ENCODE measurements at regions not wholly inside any gene's neighbourhood (a gene's known extent, or its start where the extent isn't known, plus 50 kb on each side); places are given as distances from the start of the nearest gene placed in this dataset.

DNA sequence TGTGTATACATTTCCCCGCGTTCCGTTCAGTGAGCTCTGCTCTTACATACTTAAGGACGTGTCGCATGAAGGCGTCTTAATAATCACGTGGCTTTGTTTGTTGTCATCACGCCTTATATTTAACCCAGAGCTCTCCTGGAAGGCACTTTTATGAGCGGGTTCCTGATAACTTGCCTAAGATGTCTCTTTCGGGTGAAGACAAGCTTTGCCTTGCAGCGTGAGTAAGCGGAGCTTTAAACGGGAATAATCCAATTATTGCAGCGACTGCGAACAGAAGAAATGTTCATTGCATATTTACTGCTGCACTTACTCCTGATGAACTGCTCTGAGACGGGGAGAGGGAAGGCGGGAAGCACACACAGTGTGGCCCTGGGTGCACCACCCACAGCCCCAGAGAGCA is 1128.2 kb downstream of the BRD1 start (continued):
- TF ChIP-seq, protein P1, sequence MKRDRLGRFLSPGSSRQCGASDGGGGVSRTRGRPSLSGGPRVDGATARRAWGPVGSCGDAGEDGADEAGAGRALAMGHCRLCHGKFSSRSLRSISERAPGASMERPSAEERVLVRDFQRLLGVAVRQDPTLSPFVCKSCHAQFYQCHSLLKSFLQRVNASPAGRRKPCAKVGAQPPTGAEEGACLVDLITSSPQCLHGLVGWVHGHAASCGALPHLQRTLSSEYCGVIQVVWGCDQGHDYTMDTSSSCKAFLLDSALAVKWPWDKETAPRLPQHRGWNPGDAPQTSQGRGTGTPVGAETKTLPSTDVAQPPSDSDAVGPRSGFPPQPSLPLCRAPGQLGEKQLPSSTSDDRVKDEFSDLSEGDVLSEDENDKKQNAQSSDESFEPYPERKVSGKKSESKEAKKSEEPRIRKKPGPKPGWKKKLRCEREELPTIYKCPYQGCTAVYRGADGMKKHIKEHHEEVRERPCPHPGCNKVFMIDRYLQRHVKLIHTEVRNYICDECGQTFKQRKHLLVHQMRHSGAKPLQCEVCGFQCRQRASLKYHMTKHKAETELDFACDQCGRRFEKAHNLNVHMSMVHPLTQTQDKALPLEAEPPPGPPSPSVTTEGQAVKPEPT (CRISPR knock-in tag; IDR thresholded peaks at IDR 0.05; ENCODE audit: low read depth) = no peak

DNA sequence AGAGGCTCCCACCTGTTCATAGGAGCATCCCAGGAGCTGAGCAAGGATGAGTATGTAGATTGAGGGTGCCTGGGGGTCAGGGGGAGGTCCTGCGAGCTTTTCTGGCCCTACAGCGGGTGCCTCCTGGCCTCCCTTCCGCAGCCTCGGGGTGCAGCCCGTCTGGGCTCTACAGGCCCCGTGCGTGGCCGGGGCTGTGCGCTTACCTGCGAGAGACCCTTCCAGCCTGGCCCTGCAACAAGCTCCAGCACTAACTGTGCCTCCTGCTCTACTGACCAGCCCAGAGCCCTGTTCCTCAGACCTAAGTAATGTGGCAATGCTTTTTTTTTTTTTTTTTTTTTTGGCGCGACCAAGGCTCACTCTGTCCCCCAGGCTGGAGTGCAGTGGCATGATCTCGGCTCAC is 1129.1 kb downstream of the BRD1 start:
- H4K20me1 ChIP-seq (ENCODE audit: insufficient read depth, low read length) = peaks cover 2% of the 10 kb centered on the region; the same call in 1 of the 2 replicates
- ChIA-PET CTCF (ENCODE audit: low intra/inter-chr PET ratio, low total read pairs) (no interaction called here), POLR2A (no interaction called here)
- H3K79me2 ChIP-seq (ENCODE audit: insufficient read depth, low read length) = peaks cover 88% of the 10 kb centered on the region
- no peaks in the 10 kb centered on the region; a peak in 2 of 5 replicates for H3K36me3 ChIP-seq (replicated peaks in 1 of 2; ENCODE audit: control insufficient read depth in 1 of 2, insufficient read depth in 2 of 2, low read length in 2 of 2)
- H3K4me2 ChIP-seq (ENCODE audit: low read depth, low read length) = no peak overlapping the region
- H3K9me3 ChIP-seq (ENCODE audit: low read length) = no peaks in the 10 kb centered on the region
- intact Hi-C loops (cut with micrococcal nuclease; ENCODE audit: unreplicated experiment) (no loop called here), in situ Hi-C loops (cut with HindIII; ENCODE audit: extremely low pct_ligation_motif_present, low pct_unique_long_range_greater_than_20kb) (no loop called here)
- H3K27ac ChIP-seq (ENCODE audit: extremely low read length, insufficient read depth, low read length) = no peak overlapping the region
- H3K4me3 ChIP-seq (replicated peaks in 1 of 3; ENCODE audit: insufficient read depth in 1 of 3, low read depth in 2 of 3, low read length in 3 of 3) = no peak overlapping the region
- H3K4me1 ChIP-seq (ENCODE audit: insufficient read depth, low read length) = peaks cover 97% of the 10 kb centered on the region
- H2AFZ ChIP-seq (ENCODE audit: low read length) = no peak overlapping the region
- WGBS (ENCODE audit: low lambda C conversion rate) = 98% methylated on average over 3 of the region's 13 CpGs
- no peak overlapping the region for H3K9ac ChIP-seq (ENCODE audit: insufficient read depth, low read depth, low read length)
- BruUV-seq (replicated peaks) = no TSS peak
- H3K27me3 ChIP-seq (ENCODE audit: control insufficient read depth in 1 of 2, insufficient read depth in 2 of 2, low read length in 2 of 2) = no peaks in the 10 kb centered on the region
- no peak for FAIRE-seq
- DNase-seq (ENCODE audit: low spot score) = no peak
- ATAC-seq = no peak
- no peak for TF ChIP-seq RBFOX2 (IDR thresholded peaks at IDR 0.05; ENCODE audit: low read depth, low read length)
- no peak for TF ChIP-seq PAX8 (CRISPR knock-in tag; IDR thresholded peaks at IDR 0.05; ENCODE audit: borderline replicate concordance)
- no peak for TF ChIP-seq ELF1 (CRISPR knock-in tag; IDR thresholded peaks at IDR 0.05)
- no peak for TF ChIP-seq HIVEP1 (CRISPR knock-in tag; IDR thresholded peaks at IDR 0.05)
- TF ChIP-seq, protein P2, sequence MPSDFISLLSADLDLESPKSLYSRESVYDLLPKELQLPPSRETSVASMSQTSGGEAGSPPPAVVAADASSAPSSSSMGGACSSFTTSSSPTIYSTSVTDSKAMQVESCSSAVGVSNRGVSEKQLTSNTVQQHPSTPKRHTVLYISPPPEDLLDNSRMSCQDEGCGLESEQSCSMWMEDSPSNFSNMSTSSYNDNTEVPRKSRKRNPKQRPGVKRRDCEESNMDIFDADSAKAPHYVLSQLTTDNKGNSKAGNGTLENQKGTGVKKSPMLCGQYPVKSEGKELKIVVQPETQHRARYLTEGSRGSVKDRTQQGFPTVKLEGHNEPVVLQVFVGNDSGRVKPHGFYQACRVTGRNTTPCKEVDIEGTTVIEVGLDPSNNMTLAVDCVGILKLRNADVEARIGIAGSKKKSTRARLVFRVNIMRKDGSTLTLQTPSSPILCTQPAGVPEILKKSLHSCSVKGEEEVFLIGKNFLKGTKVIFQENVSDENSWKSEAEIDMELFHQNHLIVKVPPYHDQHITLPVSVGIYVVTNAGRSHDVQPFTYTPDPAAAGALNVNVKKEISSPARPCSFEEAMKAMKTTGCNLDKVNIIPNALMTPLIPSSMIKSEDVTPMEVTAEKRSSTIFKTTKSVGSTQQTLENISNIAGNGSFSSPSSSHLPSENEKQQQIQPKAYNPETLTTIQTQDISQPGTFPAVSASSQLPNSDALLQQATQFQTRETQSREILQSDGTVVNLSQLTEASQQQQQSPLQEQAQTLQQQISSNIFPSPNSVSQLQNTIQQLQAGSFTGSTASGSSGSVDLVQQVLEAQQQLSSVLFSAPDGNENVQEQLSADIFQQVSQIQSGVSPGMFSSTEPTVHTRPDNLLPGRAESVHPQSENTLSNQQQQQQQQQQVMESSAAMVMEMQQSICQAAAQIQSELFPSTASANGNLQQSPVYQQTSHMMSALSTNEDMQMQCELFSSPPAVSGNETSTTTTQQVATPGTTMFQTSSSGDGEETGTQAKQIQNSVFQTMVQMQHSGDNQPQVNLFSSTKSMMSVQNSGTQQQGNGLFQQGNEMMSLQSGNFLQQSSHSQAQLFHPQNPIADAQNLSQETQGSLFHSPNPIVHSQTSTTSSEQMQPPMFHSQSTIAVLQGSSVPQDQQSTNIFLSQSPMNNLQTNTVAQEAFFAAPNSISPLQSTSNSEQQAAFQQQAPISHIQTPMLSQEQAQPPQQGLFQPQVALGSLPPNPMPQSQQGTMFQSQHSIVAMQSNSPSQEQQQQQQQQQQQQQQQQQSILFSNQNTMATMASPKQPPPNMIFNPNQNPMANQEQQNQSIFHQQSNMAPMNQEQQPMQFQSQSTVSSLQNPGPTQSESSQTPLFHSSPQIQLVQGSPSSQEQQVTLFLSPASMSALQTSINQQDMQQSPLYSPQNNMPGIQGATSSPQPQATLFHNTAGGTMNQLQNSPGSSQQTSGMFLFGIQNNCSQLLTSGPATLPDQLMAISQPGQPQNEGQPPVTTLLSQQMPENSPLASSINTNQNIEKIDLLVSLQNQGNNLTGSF (CRISPR knock-in tag; IDR thresholded peaks at IDR 0.05) = no peak
- TF ChIP-seq FOXK1 (CRISPR knock-in tag; IDR thresholded peaks at IDR 0.05; ENCODE audit: borderline replicate concordance, low read depth) = no peak
- no peak for TF ChIP-seq ZBTB20 (CRISPR knock-in tag; IDR thresholded peaks at IDR 0.05; ENCODE audit: borderline replicate concordance, low read depth)
- TF ChIP-seq FOSL2 (CRISPR knock-in tag; IDR thresholded peaks at IDR 0.05) = no peak
- TF ChIP-seq ZNF10 (CRISPR knock-in tag; IDR thresholded peaks at IDR 0.05; ENCODE audit: borderline replicate concordance, low read depth) = no peak
- TF ChIP-seq MAFK (conservative IDR thresholded peaks at IDR 0.05 in 1 of 2, IDR thresholded peaks at IDR 0.05 in 1 of 2; ENCODE audit: low read length in 2 of 2) = no peak
- TF ChIP-seq SMYD3 (CRISPR knock-in tag; IDR thresholded peaks at IDR 0.05) = no peak
- TF ChIP-seq ZNF672 (CRISPR knock-in tag; IDR thresholded peaks at IDR 0.05) = no peak
- TF ChIP-seq, protein P3, sequence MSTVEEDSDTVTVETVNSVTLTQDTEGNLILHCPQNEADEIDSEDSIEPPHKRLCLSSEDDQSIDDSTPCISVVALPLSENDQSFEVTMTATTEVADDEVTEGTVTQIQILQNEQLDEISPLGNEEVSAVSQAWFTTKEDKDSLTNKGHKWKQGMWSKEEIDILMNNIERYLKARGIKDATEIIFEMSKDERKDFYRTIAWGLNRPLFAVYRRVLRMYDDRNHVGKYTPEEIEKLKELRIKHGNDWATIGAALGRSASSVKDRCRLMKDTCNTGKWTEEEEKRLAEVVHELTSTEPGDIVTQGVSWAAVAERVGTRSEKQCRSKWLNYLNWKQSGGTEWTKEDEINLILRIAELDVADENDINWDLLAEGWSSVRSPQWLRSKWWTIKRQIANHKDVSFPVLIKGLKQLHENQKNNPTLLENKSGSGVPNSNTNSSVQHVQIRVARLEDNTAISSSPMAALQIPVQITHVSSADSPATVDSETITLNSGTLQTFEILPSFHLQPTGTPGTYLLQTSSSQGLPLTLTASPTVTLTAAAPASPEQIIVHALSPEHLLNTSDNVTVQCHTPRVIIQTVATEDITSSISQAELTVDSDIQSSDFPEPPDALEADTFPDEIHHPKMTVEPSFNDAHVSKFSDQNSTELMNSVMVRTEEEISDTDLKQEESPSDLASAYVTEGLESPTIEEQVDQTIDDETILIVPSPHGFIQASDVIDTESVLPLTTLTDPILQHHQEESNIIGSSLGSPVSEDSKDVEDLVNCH (CRISPR knock-in tag; IDR thresholded peaks at IDR 0.05) = no peak
- TF ChIP-seq RORA (CRISPR knock-in tag; IDR thresholded peaks at IDR 0.05) = no peak

Measured in HepG2 (cell line).